Stimulated activated memory B cell treated with anti-CD40 and anti-IgM and Interleukin-4, amounts not matched to agents 10 μg/mL and 1 μg/mL and 100 μg/mL, for 72 hours (primary cell): ENCODE measurements at regions not wholly inside any gene's neighbourhood (a gene's known extent, or its start where the extent isn't known, plus 50 kb on each side); places are given as distances from the start of the nearest gene placed in this dataset.

ENCODE experiments used
- ATAC-seq: fragments of 150-1000 bp; cut with Tn5 transposase; 2 replicates; pipeline ENCODE4 v1.10.0; 2021
- H3K27ac Mint-ChIP-seq: one replicate; pipeline ENCODE4 v1.8.0; 2022; ENCODE audit warnings: mild to moderate bottlenecking, mixed read lengths
- H3K27me3 Mint-ChIP-seq: one replicate; pipeline ENCODE4 v1.8.0; 2022; ENCODE audit warnings: mixed read lengths
- H3K36me3 Mint-ChIP-seq: one replicate; pipeline ENCODE4 v1.8.0; 2022; ENCODE audit warnings: mixed read lengths
- H3K4me1 Mint-ChIP-seq: one replicate; pipeline ENCODE4 v1.8.0; 2022; ENCODE audit warnings: mixed read lengths
- H3K4me3 Mint-ChIP-seq: one replicate; pipeline ENCODE4 v1.8.0; 2022; ENCODE audit warnings: mild to moderate bottlenecking, moderate library complexity, mixed read lengths
- H3K9me3 Mint-ChIP-seq: one replicate; pipeline ENCODE4 v1.8.0; 2022; ENCODE audit warnings: mixed read lengths

GRCh38 chr5:128904805-128905567, 60.3 kb upstream of the SLC27A6 start:
- H3K36me3 Mint-ChIP-seq = no peaks in the 10 kb centered on the region
- no peak overlapping the region for H3K27ac Mint-ChIP-seq
- ATAC-seq = no peak
- no peaks in the 10 kb centered on the region for H3K4me1 Mint-ChIP-seq
- no peaks in the 10 kb centered on the region for H3K9me3 Mint-ChIP-seq
- H3K27me3 Mint-ChIP-seq = no peaks in the 10 kb centered on the region
- no peak overlapping the region for H3K4me3 Mint-ChIP-seq

- peak; percentile 72 for ATAC-seq
- Mint-ChIP-seq H3K27ac (no peak overlapping the region), H3K4me1 (no peaks in the 10 kb centered on the region), H3K4me3 (no peak overlapping the region), H3K27me3 (no peaks in the 10 kb centered on the region), H3K9me3 (no peaks in the 10 kb centered on the region), H3K36me3 (no peaks in the 10 kb centered on the region)
These were observed 59.6 kb upstream of the SLC27A6 start for GRCh38 chr5:128905568-128906110.

- ATAC-seq = peak; percentile 53
- no peaks in the 10 kb centered on the region for H3K27me3 Mint-ChIP-seq
- H3K27ac Mint-ChIP-seq = no peak overlapping the region
- no peaks in the 10 kb centered on the region for H3K36me3 Mint-ChIP-seq
- H3K4me3 Mint-ChIP-seq = no peak overlapping the region
- no peaks in the 10 kb centered on the region for H3K4me1 Mint-ChIP-seq
- no peaks in the 10 kb centered on the region for H3K9me3 Mint-ChIP-seq
These were observed 51.7 kb upstream of the SLC27A6 start for GRCh38 chr5:128913551-128913950.
